ENCODE measurements at regions not wholly inside any gene's neighbourhood (a gene's known extent, or its start where the extent isn't known, plus 50 kb on each side); places are given as distances from the start of the nearest gene placed in this dataset.
A peak's percentile ranks its signal among the peaks of the same experiment; 100 is the strongest.
"Not testable (repeated sequence)": the region's sequence is repeated elsewhere in the genome, so short reads cannot be mapped to it uniquely, and the experiment has no call there.

- no peak for DNase-seq
Measured at GRCh38 chr12:124131659-124132058, 158.6 kb downstream of the ZNF664 start.

GRCh38 chr12:124132530-124132929 is 159.5 kb downstream of the ZNF664 start:
- DNase-seq, result no peak

- DNase-seq, result no peak
Measured at GRCh38 chr12:124136796-124137195, 158.1 kb upstream of the RFLNA start.

- DNase-seq, result no peak
Measured at GRCh38 chr12:124140944-124141486, 153.9 kb upstream of the RFLNA start.

- DNase-seq, result not testable (repeated sequence)
Measured at GRCh38 chr12:124141611-124142010, 153.3 kb upstream of the RFLNA start.

- no peak for DNase-seq
Measured at GRCh38 chr12:124142395-124143035, 152.4 kb upstream of the RFLNA start.

- no peak for DNase-seq
Measured at GRCh38 chr12:124143726-124144125, 151.2 kb upstream of the RFLNA start.

GRCh38 chr12:124144531-124145194 is 150.2 kb upstream of the RFLNA start:
- no peak for DNase-seq

GRCh38 chr12:124147027-124147426 is 147.9 kb upstream of the RFLNA start:
- DNase-seq, result no peak

GRCh38 chr12:124147575-124147974 is 147.3 kb upstream of the RFLNA start:
- no peak for DNase-seq

- DNase-seq, result no peak
Measured at GRCh38 chr12:124148481-124149273, 146.2 kb upstream of the RFLNA start.

- no peak for DNase-seq
Measured at GRCh38 chr12:124149287-124149686, 145.6 kb upstream of the RFLNA start.

GRCh38 chr12:124150168-124150567 is 144.7 kb upstream of the RFLNA start:
- no peak for DNase-seq

GRCh38 chr12:124151583-124151982 is 143.3 kb upstream of the RFLNA start:
- no peak for DNase-seq

- no peak for DNase-seq
Measured at GRCh38 chr12:124152731-124153130, 142.2 kb upstream of the RFLNA start.

- DNase-seq, result no peak
Measured at GRCh38 chr12:124153392-124153791, 141.5 kb upstream of the RFLNA start.

GRCh38 chr12:124157406-124157805 is 137.5 kb upstream of the RFLNA start:
- DNase-seq, result no peak

GRCh38 chr12:124159655-124160054 is 135.2 kb upstream of the RFLNA start:
- DNase-seq, result no peak

- DNase-seq, result no peak
Measured at GRCh38 chr12:124160097-124160756, 134.7 kb upstream of the RFLNA start.

- not testable (repeated sequence) for DNase-seq
Measured at GRCh38 chr12:124161402-124161801, 133.5 kb upstream of the RFLNA start.

GRCh38 chr12:124162151-124163110 is 132.5 kb upstream of the RFLNA start:
- DNase-seq, result peak; percentile 9

- DNase-seq, result peak; percentile 5
Measured at GRCh38 chr12:124165695-124166094, 129.2 kb upstream of the RFLNA start.
